H1 (cell line): ENCODE measurements at regions not wholly inside any gene's neighbourhood (a gene's known extent, or its start where the extent isn't known, plus 50 kb on each side); places are given as distances from the start of the nearest gene placed in this dataset.

Experiments
- CTCF ChIA-PET: fragments of 300-600 bp; sonication (Branson Sonifier 250); formaldehyde crosslinking; loops from one replicate; lab custom pipeline; 2021; ENCODE audit not compliant: partially characterized antibody; lab: Charles Lee
- POLR2A ChIA-PET: fragments of 300-600 bp; sonication (Branson Sonifier 250); formaldehyde crosslinking; loops from one replicate; lab custom pipeline; 2021; ENCODE audit warnings: inconsistent platforms; ENCODE audit not compliant: partially characterized antibody; lab: Charles Lee
- DNase-seq, 2 experiments: peaks; one replicate each; pipeline versions ENCODE4 v3.0.0 to v3.0.0-alpha.2; 2010 to 2022; ENCODE audit warnings: low spot score in 2 of 2, low read depth in 1 of 2, mixed read lengths in 1 of 2
- FAIRE-seq: peaks from 2 replicates; lab custom pipeline; 2011; peaks lifted over from hg19 to GRCh38; lab: Jason Lieb, UNC
- H2AFZ ChIP-seq: 2 replicates; pipeline ENCODE4 v1.8.1; 2012; ENCODE audit warnings: low read length, inconsistent platforms
- H2AK5ac ChIP-seq: 2 replicates; pipeline ENCODE4 v1.6.1; 2013; ENCODE audit warnings: low read depth, low read length
- H2BK120ac ChIP-seq: replicated peaks from 2 replicates; pipeline ENCODE3; 2013; ENCODE audit warnings: low read depth, low read length, inconsistent platforms
- H2BK12ac ChIP-seq: 2 replicates; pipeline ENCODE4 v1.6.1; 2013; ENCODE audit warnings: low read depth, low read length
- H2BK15ac ChIP-seq: 2 replicates; pipeline ENCODE4 v1.6.1; 2013; ENCODE audit warnings: low read length
- H2BK20ac ChIP-seq: 2 replicates; pipeline ENCODE4 v1.6.1; 2013; ENCODE audit warnings: low read length
- H2BK5ac ChIP-seq: 2 replicates; pipeline ENCODE4 v1.6.1; 2013; ENCODE audit warnings: low read depth, low read length
- H3K14ac ChIP-seq: 2 replicates; pipeline ENCODE4 v1.6.1; 2013; ENCODE audit warnings: inconsistent platforms; ENCODE audit not compliant: insufficient read length
- H3K18ac ChIP-seq: 2 replicates; pipeline ENCODE4 v1.6.1; 2013; ENCODE audit warnings: low read length; ENCODE audit errors: extremely low read depth
- H3K23ac ChIP-seq: 2 replicates; pipeline ENCODE4 v1.6.1; 2013; ENCODE audit warnings: inconsistent platforms; ENCODE audit not compliant: insufficient read length
- H3K23me2 ChIP-seq: 2 replicates; pipeline ENCODE4 v1.6.1; 2013; ENCODE audit warnings: low read depth, low read length
- H3K27ac ChIP-seq: 2 replicates; pipeline ENCODE4 v1.6.1; 2011; ENCODE audit warnings: low read depth, low read length, inconsistent platforms
- H3K27me3 ChIP-seq, 4 experiments: replicated peaks in 1 of 4; 1 replicate in 1 of 4; 2 replicates in 3 of 4; pipeline versions ENCODE4 v1.6.1 to v1.8.1; 2011 to 2013; ENCODE audit warnings: low read length in 3 of 4, mild to moderate bottlenecking in 3 of 4, inconsistent platforms in 2 of 4, mixed read lengths in 2 of 4, moderate library complexity in 1 of 4; ENCODE audit not compliant: control insufficient read depth in 3 of 4, insufficient read depth in 3 of 4; ENCODE audit errors: extremely low read depth in 1 of 4
- H3K36me3 ChIP-seq, 4 experiments: 2 replicates each; pipeline versions ENCODE4 v1.6.1 to v1.8.1; 2011 to 2013; ENCODE audit warnings: mild to moderate bottlenecking in 4 of 4, low read length in 3 of 4, moderate library complexity in 2 of 4, control low read depth in 1 of 4, inconsistent platforms in 1 of 4; ENCODE audit not compliant: insufficient read depth in 4 of 4, control insufficient read depth in 2 of 4
- H3K4ac ChIP-seq: replicated peaks from 2 replicates; pipeline ENCODE3; 2013; ENCODE audit warnings: low read length, low read depth, mixed read lengths, inconsistent platforms; ENCODE audit not compliant: insufficient read length
- H3K4me1 ChIP-seq, 4 experiments: replicated peaks in 1 of 4; 1 replicate in 1 of 4; 2 replicates in 3 of 4; pipeline versions ENCODE4 v1.6.1 to v1.8.1; 2011 to 2013; ENCODE audit warnings: low read length in 3 of 4, inconsistent platforms in 2 of 4, mixed read lengths in 1 of 4; ENCODE audit not compliant: insufficient read depth in 4 of 4, control insufficient read depth in 3 of 4
- H3K4me2 ChIP-seq, 2 experiments: 2 replicates each; pipeline versions ENCODE4 v1.6.1 to v1.8.1; 2011 to 2013; ENCODE audit warnings: low read depth in 2 of 2, low read length in 2 of 2, control low read depth in 1 of 2, inconsistent platforms in 1 of 2, mild to moderate bottlenecking in 1 of 2; ENCODE audit not compliant: insufficient read depth in 1 of 2
- H3K4me3 ChIP-seq, 4 experiments: fragments of 200-600, 300-600 bp in 1 of 4; sonication (generic), shearing (Covaris generic), sonication (Bioruptor Twin) in 1 of 4; 2 replicates each; pipeline versions ENCODE4 v1.5.1 to v1.8.1; 2011 to 2016; ENCODE audit warnings: low read length in 4 of 4, low read depth in 3 of 4, control low read depth in 2 of 4, inconsistent platforms in 2 of 4, mild to moderate bottlenecking in 2 of 4, mixed read lengths in 1 of 4, moderate library complexity in 1 of 4; ENCODE audit not compliant: insufficient read depth in 2 of 4; ENCODE audit errors: extremely low read depth in 1 of 4
- H3K56ac ChIP-seq: replicated peaks from 2 replicates; pipeline ENCODE3; 2013; ENCODE audit warnings: low read depth, mild to moderate bottlenecking, mixed read lengths, low read length, inconsistent platforms; ENCODE audit not compliant: insufficient read length
- H3K79me1 ChIP-seq: 2 replicates; pipeline ENCODE4 v1.6.1; 2013; ENCODE audit warnings: low read depth, low read length, control low read depth
- H3K79me2 ChIP-seq, 2 experiments: 2 replicates each; pipeline versions ENCODE4 v1.6.1 to v1.8.1; 2012 to 2013; ENCODE audit warnings: low read length in 2 of 2, mild to moderate bottlenecking in 2 of 2, inconsistent platforms in 1 of 2; ENCODE audit not compliant: insufficient read depth in 2 of 2, control insufficient read depth in 1 of 2
- H3K9ac ChIP-seq, 4 experiments: replicated peaks in 1 of 4; 1 replicate in 1 of 4; 2 replicates in 3 of 4; pipeline versions ENCODE4 v1.6.1 to v1.8.1; 2011 to 2013; ENCODE audit warnings: low read depth in 3 of 4, low read length in 3 of 4, control low read depth in 2 of 4, mild to moderate bottlenecking in 2 of 4, moderate library complexity in 2 of 4, inconsistent platforms in 1 of 4; ENCODE audit errors: extremely low read depth in 1 of 4
- H3K9me3 ChIP-seq, 2 experiments: 2 replicates each; pipeline versions ENCODE4 v1.6.1 to v1.8.1; 2012 to 2013; ENCODE audit warnings: mild to moderate bottlenecking in 2 of 2, moderate library complexity in 2 of 2, control low read depth in 1 of 2, inconsistent platforms in 1 of 2, low read depth in 1 of 2, low read length in 1 of 2, mixed read lengths in 1 of 2; ENCODE audit not compliant: insufficient read depth in 2 of 2
- H4K20me1 ChIP-seq, 2 experiments: replicated peaks in 1 of 2; 2 replicates each; pipeline versions ENCODE3 to v1.8.1; 2011 to 2013; ENCODE audit warnings: inconsistent platforms in 2 of 2, low read length in 2 of 2, mild to moderate bottlenecking in 1 of 2; ENCODE audit not compliant: insufficient read depth in 2 of 2, control insufficient read depth in 1 of 2
- H4K5ac ChIP-seq: 2 replicates; pipeline ENCODE4 v1.6.1; 2013; ENCODE audit warnings: low read length, low read depth, mixed read lengths, inconsistent platforms; ENCODE audit not compliant: insufficient read length
- H4K8ac ChIP-seq: 2 replicates; pipeline ENCODE4 v1.8.0; 2013; ENCODE audit warnings: mild to moderate bottlenecking, moderate library complexity, low read length, inconsistent platforms; ENCODE audit not compliant: insufficient read depth; ENCODE audit errors: extremely low read depth
- H4K91ac ChIP-seq: replicated peaks from 2 replicates; pipeline ENCODE3; 2013; ENCODE audit warnings: low read length, mixed read lengths, inconsistent platforms; ENCODE audit not compliant: insufficient read length
- ATF2 ChIP-seq: IDR thresholded peaks from 2 replicates; pipeline ENCODE4 v1.6.1; 2012; ENCODE audit warnings: low read length, inconsistent platforms
- BCL11A ChIP-seq, 2 experiments: IDR thresholded peaks; one replicate each; pipeline ENCODE4 v1.6.1; 2011; ENCODE audit warnings: low read depth in 2 of 2, low read length in 2 of 2, mild to moderate bottlenecking in 2 of 2
- CHD1 ChIP-seq: IDR thresholded peaks from 2 replicates; pipeline ENCODE4 v1.6.1; 2012; ENCODE audit warnings: low read depth, low read length, improper control_type of control experiment
- GTF2F1 ChIP-seq: IDR thresholded peaks from 2 replicates; pipeline ENCODE4 v1.6.1; 2012; ENCODE audit warnings: low read depth, low read length, improper control_type of control experiment, borderline replicate concordance
- JUND ChIP-seq: IDR thresholded peaks from 2 replicates; pipeline ENCODE4 v1.6.1; 2011; ENCODE audit warnings: mild to moderate bottlenecking, improper control_type of control experiment, low read length
- KDM4A ChIP-seq: IDR thresholded peaks from one replicate; pipeline ENCODE4 v1.7.1; 2012; ENCODE audit warnings: low read depth, mild to moderate bottlenecking, moderate library complexity, low read length, inconsistent platforms; ENCODE audit not compliant: severe bottlenecking
- KDM5A ChIP-seq: fragments of 200-600 bp; IDR thresholded peaks from 2 replicates; pipeline ENCODE4 v1.7.1; 2012; ENCODE audit warnings: mild to moderate bottlenecking, low read length, inconsistent platforms, mixed read lengths
- MAX ChIP-seq: IDR thresholded peaks from 2 replicates; pipeline ENCODE4 v1.6.1; 2012; ENCODE audit warnings: inconsistent platforms
- SP4 ChIP-seq: IDR thresholded peaks from 2 replicates; pipeline ENCODE4 v1.6.1; 2012; ENCODE audit warnings: low read length, inconsistent platforms
- TCF12 ChIP-seq: IDR thresholded peaks from 2 replicates; pipeline ENCODE4 v1.6.1; 2011; ENCODE audit warnings: low read depth, mild to moderate bottlenecking, low read length
- USF2 ChIP-seq: IDR thresholded peaks from 2 replicates; pipeline ENCODE4 v1.6.1; 2011; ENCODE audit warnings: low read length, improper control_type of control experiment

GRCh38 chr3:184485906-184486305, 75.7 kb upstream of the EPHB3 start (continued):
- TF ChIP-seq JUND: no peak

GRCh38 chr3:184486614-184487013, 75.0 kb upstream of the EPHB3 start:
- H3K36me3 ChIP-seq: no peaks in the 10 kb centered on the region
- H3K79me1 ChIP-seq: no peaks in the 10 kb centered on the region
- no peak overlapping the region for H2BK120ac ChIP-seq
- no peak overlapping the region for H3K9ac ChIP-seq
- ChIA-PET POLR2A (no interaction called here), CTCF (interaction anchor here (1.2 to 1.9 kb wide), 2 partner anchors 18 to 20 kb away, joined by 3 to 8 read pairs; no protein-coding TSS in a partner anchor)
- H2BK15ac ChIP-seq: no peak overlapping the region
- no peak overlapping the region for H4K5ac ChIP-seq
- no peak overlapping the region for H3K56ac ChIP-seq
- no peak overlapping the region for H2AFZ ChIP-seq
- no peak overlapping the region for H3K27ac ChIP-seq
- H2BK5ac ChIP-seq: no peak overlapping the region
- H4K91ac ChIP-seq: no peak overlapping the region
- no peak overlapping the region for H2BK12ac ChIP-seq
- FAIRE-seq: no peak
- H2BK20ac ChIP-seq: no peak overlapping the region
- H3K4me2 ChIP-seq: no peak overlapping the region
- H3K4me1 ChIP-seq: peaks cover 0 to 5% (median under 1%) of the 10 kb centered on the region in 4 experiments; a peak in 2 of 7 replicates
- H2AK5ac ChIP-seq: no peak overlapping the region
- no peak overlapping the region for H3K4ac ChIP-seq
- DNase-seq: no peak
- H3K27me3 ChIP-seq: peaks cover 2 to 19% (median 15%) of the 10 kb centered on the region in 4 experiments; a peak in 6 of 7 replicates
- H3K23me2 ChIP-seq: no peaks in the 10 kb centered on the region
- H3K9me3 ChIP-seq: no peaks in the 10 kb centered on the region
- H4K20me1 ChIP-seq: no peaks in the 10 kb centered on the region
- H3K4me3 ChIP-seq: no peak overlapping the region
- no peak overlapping the region for H3K14ac ChIP-seq
- no peaks in the 10 kb centered on the region for H3K79me2 ChIP-seq
- no peak overlapping the region for H3K23ac ChIP-seq
- no peak overlapping the region for H4K8ac ChIP-seq
- H3K18ac ChIP-seq: no peak overlapping the region
- TF ChIP-seq SP4: no peak
- no peak for TF ChIP-seq CHD1
- no peak for TF ChIP-seq ATF2
- no peak for TF ChIP-seq MAX
- TF ChIP-seq KDM5A: no peak
- no peak for TF ChIP-seq TCF12
- no peak for TF ChIP-seq KDM4A
- no peak for TF ChIP-seq USF2
- no peak for TF ChIP-seq BCL11A (IDR thresholded peaks at IDR 0.05; ENCODE audit: low read depth in 2 of 2, low read length in 2 of 2)
- TF ChIP-seq GTF2F1: no peak
